ENCODE measurements at regions not wholly inside any gene's neighbourhood (a gene's known extent, or its start where the extent isn't known, plus 50 kb on each side); places are given as distances from the start of the nearest gene placed in this dataset.

- TF ChIP-seq POLR2A (IDR thresholded peaks at IDR 0.05; ENCODE audit: low read length) (no peak), GATA1 (IDR thresholded peaks at IDR 0.05; ENCODE audit: low read depth, low read length) (no peak)
These were observed 148.2 kb upstream of the EGFLAM start for GRCh38 chr5:38110130-38110529.

Data from erythroblast (primary cell).